SU-DHL-6 (cell line): ENCODE measurements at regions not wholly inside any gene's neighbourhood (a gene's known extent, or its start where the extent isn't known, plus 50 kb on each side); places are given as distances from the start of the nearest gene placed in this dataset.
"Not testable (repeated sequence)": the region's sequence is repeated elsewhere in the genome, so short reads cannot be mapped to it uniquely, and the experiment has no call there.

Source experiments
- H2AFZ ChIP-seq: fragments of 200-600 bp; sonication (generic); 2 replicates; pipeline ENCODE4 v1.6.1; 2014; ENCODE audit warnings: low read depth, mild to moderate bottlenecking, moderate library complexity, mixed read lengths, antibody characterized with exemption, low read length; ENCODE audit not compliant: severe bottlenecking
- H3F3A ChIP-seq: fragments of 200-600 bp; shearing (Covaris generic); 2 replicates; pipeline ENCODE4 v1.6.0; 2016; ENCODE audit warnings: antibody characterized with exemption, mild to moderate bottlenecking; ENCODE audit not compliant: insufficient read depth
- H3K27ac ChIP-seq: fragments of 200-600 bp; sonication (generic); 2 replicates; pipeline ENCODE4 v1.5.1; 2016; ENCODE audit warnings: low read depth, mild to moderate bottlenecking, low read length, moderate library complexity, mixed read lengths
- H3K27me3 ChIP-seq: fragments of 200-600 bp; sonication (generic), shearing (Covaris generic); 2 replicates; pipeline ENCODE4 v1.6.0; 2014; ENCODE audit warnings: mild to moderate bottlenecking, low read length
- H3K36me3 ChIP-seq: fragments of 200-600 bp; sonication (generic); 2 replicates; pipeline ENCODE4 v1.6.1; 2014; ENCODE audit warnings: mild to moderate bottlenecking, low read length, mixed read lengths
- H3K4me2 ChIP-seq: fragments of 300-600, 200-600 bp; shearing (Covaris generic), sonication (generic); 2 replicates; pipeline ENCODE4 v1.6.0; 2014; ENCODE audit warnings: low read length, low read depth, mild to moderate bottlenecking; ENCODE audit not compliant: poor library complexity, severe bottlenecking
- H3K4me3 ChIP-seq: fragments of 200-600 bp; sonication (generic); 2 replicates; pipeline ENCODE4 v1.5.1; 2014; ENCODE audit warnings: antibody characterized with exemption, low read length, mild to moderate bottlenecking, mixed read lengths; ENCODE audit not compliant: insufficient read depth, poor library complexity, severe bottlenecking
- H3K79me2 ChIP-seq: fragments of 200-600 bp; sonication (generic); 2 replicates; pipeline ENCODE4 v1.6.1; 2014; ENCODE audit warnings: mild to moderate bottlenecking, low read length, moderate library complexity; ENCODE audit not compliant: insufficient read depth
- H3K9ac ChIP-seq: fragments of 200-600 bp; sonication (generic); 2 replicates; pipeline ENCODE4 v1.7.0; 2014; ENCODE audit warnings: mild to moderate bottlenecking, low read length
- H3K9me2 ChIP-seq: fragments of 200-600 bp; sonication (generic); replicated peaks from 2 replicates; pipeline ENCODE4 v1.6.1; 2014; ENCODE audit warnings: low read length; ENCODE audit not compliant: insufficient read depth
- H3K9me3 ChIP-seq: fragments of 200-600 bp; sonication (generic); 2 replicates; pipeline ENCODE4 v1.6.1; 2014; ENCODE audit warnings: low read length, mixed read lengths; ENCODE audit not compliant: insufficient read depth
- H4K20me1 ChIP-seq: fragments of 200-600 bp; sonication (generic); 2 replicates; pipeline ENCODE4 v1.6.1; 2014; ENCODE audit warnings: low read depth, mild to moderate bottlenecking, antibody characterized with exemption, low read length, moderate library complexity, mixed read lengths
- CTCF ChIP-seq: fragments of 200-600 bp; sonication (generic); IDR thresholded peaks from one replicate; pipeline ENCODE4 v1.5.1; 2017; ENCODE audit warnings: antibody characterized with exemption, mild to moderate bottlenecking, low read length, moderate library complexity; ENCODE audit not compliant: insufficient read depth, poor library complexity, severe bottlenecking
- EZH2phosphoT487 ChIP-seq: fragments of 200-600 bp; sonication (generic), shearing (Covaris generic); conservative IDR thresholded peaks from 2 replicates; pipeline ENCODE4 v1.6.1; 2018; ENCODE audit warnings: mild to moderate bottlenecking, antibody characterized with exemption, low read length, moderate library complexity, mixed read lengths

- TF ChIP-seq EZH2phosphoT487 (no peak), CTCF (no peak)
- H2AFZ ChIP-seq: no peak overlapping the region
- H3K79me2 ChIP-seq: no peaks in the 10 kb centered on the region
- no peak overlapping the region for H3K9ac ChIP-seq
- H3K36me3 ChIP-seq: no peaks in the 10 kb centered on the region
- no peaks in the 10 kb centered on the region for H3K9me2 ChIP-seq
- no peaks in the 10 kb centered on the region for H3K27me3 ChIP-seq
- no peak overlapping the region for H3K4me3 ChIP-seq
- no peak overlapping the region for H3K4me2 ChIP-seq
- no peaks in the 10 kb centered on the region for H4K20me1 ChIP-seq
- H3K9me3 ChIP-seq: no peaks in the 10 kb centered on the region
- H3K27ac ChIP-seq: no peak overlapping the region
- no peaks in the 10 kb centered on the region for H3F3A ChIP-seq
Measured at GRCh38 chr10:34957531-34957930, 132.6 kb downstream of the CUL2 start.

GRCh38 chr10:34956756-34957155 lies 133.4 kb downstream of the CUL2 start:
- no peaks in the 10 kb centered on the region for H3K36me3 ChIP-seq
- H2AFZ ChIP-seq: no peak overlapping the region
- H3K4me3 ChIP-seq: no peak overlapping the region
- TF ChIP-seq CTCF (no peak), EZH2phosphoT487 (no peak)
- H3K9me3 ChIP-seq: no peaks in the 10 kb centered on the region
- no peak overlapping the region for H3K4me2 ChIP-seq
- H3K27me3 ChIP-seq: no peaks in the 10 kb centered on the region
- no peaks in the 10 kb centered on the region for H4K20me1 ChIP-seq
- no peaks in the 10 kb centered on the region for H3K9me2 ChIP-seq
- no peaks in the 10 kb centered on the region for H3F3A ChIP-seq
- H3K79me2 ChIP-seq: no peaks in the 10 kb centered on the region
- no peak overlapping the region for H3K9ac ChIP-seq
- no peak overlapping the region for H3K27ac ChIP-seq

GRCh38 chr10:34955391-34955790 lies 134.8 kb downstream of the CUL2 start:
- Histone ChIP-seq H3K9ac (no peak overlapping the region), H4K20me1 (no peaks in the 10 kb centered on the region), H3K27me3 (no peaks in the 10 kb centered on the region), H3K4me2 (no peak overlapping the region), H3K9me2 (no peaks in the 10 kb centered on the region), H3K9me3 (no peaks in the 10 kb centered on the region), H3K27ac (no peak overlapping the region), H2AFZ (no peak overlapping the region), H3K4me3 (no peak overlapping the region), H3K36me3 (no peaks in the 10 kb centered on the region), H3F3A (no peaks in the 10 kb centered on the region), H3K79me2 (no peaks in the 10 kb centered on the region)
- no peak for TF ChIP-seq CTCF
- no peak for TF ChIP-seq EZH2phosphoT487

- no peak for TF ChIP-seq EZH2phosphoT487
- TF ChIP-seq CTCF: no peak
- Histone ChIP-seq H3K9ac (no peak overlapping the region), H4K20me1 (no peaks in the 10 kb centered on the region), H3K4me3 (no peak overlapping the region), H3K4me2 (no peak overlapping the region), H3F3A (no peaks in the 10 kb centered on the region), H3K79me2 (no peaks in the 10 kb centered on the region), H3K36me3 (no peaks in the 10 kb centered on the region), H3K9me3 (no peaks in the 10 kb centered on the region), H3K9me2 (no peaks in the 10 kb centered on the region), H2AFZ (no peak overlapping the region), H3K27ac (no peak overlapping the region), H3K27me3 (no peaks in the 10 kb centered on the region)
Measured at GRCh38 chr10:34954142-34954541, 136.0 kb downstream of the CUL2 start.

- H3K79me2 ChIP-seq, H3K9me2 ChIP-seq, H3F3A ChIP-seq, H3K4me2 ChIP-seq, H3K4me3 ChIP-seq, H3K27me3 ChIP-seq, H4K20me1 ChIP-seq, H2AFZ ChIP-seq, H3K9me3 ChIP-seq, H3K36me3 ChIP-seq, H3K9ac ChIP-seq, H3K27ac ChIP-seq: not testable (repeated sequence)
Measured at GRCh38 chr10:34951263-34951887, 136.3 kb upstream of the PARD3 start.
